ENCODE measurements at regions not wholly inside any gene's neighbourhood (a gene's known extent, or its start where the extent isn't known, plus 50 kb on each side); places are given as distances from the start of the nearest gene placed in this dataset.

- TF ChIP-seq CTCF (conservative IDR thresholded peaks at IDR 0.05; ENCODE audit: low read depth, low read length), result no peak
- no peak for TF ChIP-seq EZH2phosphoT487 (IDR thresholded peaks at IDR 0.05; ENCODE audit: borderline replicate concordance, low read length)
These were observed 572.8 kb upstream of the FRG1 start for GRCh38 chr4:189367832-189368231.

Data from PC-3 (cell line).